ENCODE measurements at regions not wholly inside any gene's neighbourhood (a gene's known extent, or its start where the extent isn't known, plus 50 kb on each side); places are given as distances from the start of the nearest gene placed in this dataset.

- H3K79me2 ChIP-seq (ENCODE audit: insufficient read depth), result no peaks in the 10 kb centered on the region
- no peak for TF ChIP-seq RAD21 (IDR thresholded peaks at IDR 0.05; ENCODE audit: low read length)
- TF ChIP-seq, protein P1, sequence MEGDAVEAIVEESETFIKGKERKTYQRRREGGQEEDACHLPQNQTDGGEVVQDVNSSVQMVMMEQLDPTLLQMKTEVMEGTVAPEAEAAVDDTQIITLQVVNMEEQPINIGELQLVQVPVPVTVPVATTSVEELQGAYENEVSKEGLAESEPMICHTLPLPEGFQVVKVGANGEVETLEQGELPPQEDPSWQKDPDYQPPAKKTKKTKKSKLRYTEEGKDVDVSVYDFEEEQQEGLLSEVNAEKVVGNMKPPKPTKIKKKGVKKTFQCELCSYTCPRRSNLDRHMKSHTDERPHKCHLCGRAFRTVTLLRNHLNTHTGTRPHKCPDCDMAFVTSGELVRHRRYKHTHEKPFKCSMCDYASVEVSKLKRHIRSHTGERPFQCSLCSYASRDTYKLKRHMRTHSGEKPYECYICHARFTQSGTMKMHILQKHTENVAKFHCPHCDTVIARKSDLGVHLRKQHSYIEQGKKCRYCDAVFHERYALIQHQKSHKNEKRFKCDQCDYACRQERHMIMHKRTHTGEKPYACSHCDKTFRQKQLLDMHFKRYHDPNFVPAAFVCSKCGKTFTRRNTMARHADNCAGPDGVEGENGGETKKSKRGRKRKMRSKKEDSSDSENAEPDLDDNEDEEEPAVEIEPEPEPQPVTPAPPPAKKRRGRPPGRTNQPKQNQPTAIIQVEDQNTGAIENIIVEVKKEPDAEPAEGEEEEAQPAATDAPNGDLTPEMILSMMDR (IDR thresholded peaks at IDR 0.05), result no peak
- no peak for TF ChIP-seq PBX3 (IDR thresholded peaks at IDR 0.05)
- TF ChIP-seq FOXM1 (IDR thresholded peaks at IDR 0.05; ENCODE audit: low read depth), result no peak
- TF ChIP-seq GABPA (IDR thresholded peaks at IDR 0.05; ENCODE audit: low read depth), result no peak
- no peak for TF ChIP-seq YY1 (IDR thresholded peaks at IDR 0.05; ENCODE audit: low read depth)
- TF ChIP-seq NFIC (IDR thresholded peaks at IDR 0.05; ENCODE audit: borderline replicate concordance), result no peak
- no peak for TF ChIP-seq SMC3 (IDR thresholded peaks at IDR 0.05; ENCODE audit: low read depth, low read length)
- TF ChIP-seq GATA2 (CRISPR knock-in tag; IDR thresholded peaks at IDR 0.05), result no peak
- TF ChIP-seq EZH2phosphoT487 (IDR thresholded peaks at IDR 0.05; ENCODE audit: borderline replicate concordance, low read depth), result no peak
- no peak for TF ChIP-seq ELF1 (IDR thresholded peaks at IDR 0.05)
- TF ChIP-seq, protein P2, sequence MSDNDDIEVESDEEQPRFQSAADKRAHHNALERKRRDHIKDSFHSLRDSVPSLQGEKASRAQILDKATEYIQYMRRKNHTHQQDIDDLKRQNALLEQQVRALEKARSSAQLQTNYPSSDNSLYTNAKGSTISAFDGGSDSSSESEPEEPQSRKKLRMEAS (IDR thresholded peaks at IDR 0.05; ENCODE audit: low read depth), result no peak
- TF ChIP-seq ZBTB33 (IDR thresholded peaks at IDR 0.05; ENCODE audit: borderline replicate concordance, low read depth), result no peak
- TF ChIP-seq SIN3A (IDR thresholded peaks at IDR 0.05; ENCODE audit: borderline replicate concordance, low read depth, low read length), result no peak
- H3K4me3 ChIP-seq (ENCODE audit: low read depth in 2 of 2, low read length in 1 of 2), result no peak overlapping the region
- no peak overlapping the region for H2AFZ ChIP-seq (ENCODE audit: low read depth)
- DNase-seq, result no peak
- POLR2A ChIA-PET, result no interaction called here
- H3K9me2 ChIP-seq, result no peaks in the 10 kb centered on the region
- no peak overlapping the region for H3K4me2 ChIP-seq
- CTCF ChIA-PET, result no interaction called here
- H3K9ac ChIP-seq, result no peak overlapping the region
- H3K9me3 ChIP-seq, result no peaks in the 10 kb centered on the region
- no peaks in the 10 kb centered on the region for H3K4me1 ChIP-seq (ENCODE audit: control insufficient read depth in 1 of 2, insufficient read depth in 2 of 2, low read depth in 1 of 2, low read length in 1 of 2)
- no peaks in the 10 kb centered on the region for H3K36me3 ChIP-seq (replicated peaks in 1 of 2; ENCODE audit: control insufficient read depth in 1 of 2, insufficient read depth in 2 of 2, low read length in 1 of 2)
- H3K27me3 ChIP-seq (ENCODE audit: insufficient read depth), result no peaks in the 10 kb centered on the region
- H4K20me1 ChIP-seq (ENCODE audit: insufficient read depth), result no peaks in the 10 kb centered on the region
- WGBS (ENCODE audit: low lambda C conversion rate), result 18% methylated on average over 1 of the region's 1 CpG
- no peak overlapping the region for H3K27ac ChIP-seq (ENCODE audit: low read depth in 2 of 2, low read length in 1 of 2)
- no peaks in the 10 kb centered on the region for H3F3A ChIP-seq (replicated peaks; ENCODE audit: insufficient read depth)
These were observed 574.1 kb downstream of the LMO7 start for GRCh38 chr13:76210262-76210661.
